GM12873 (cell line): ENCODE measurements at regions not wholly inside any gene's neighbourhood (a gene's known extent, or its start where the extent isn't known, plus 50 kb on each side); places are given as distances from the start of the nearest gene placed in this dataset.

Experiments used
- CTCF ChIP-seq: IDR thresholded peaks from 2 replicates; pipeline ENCODE4 v1.5.1; 2012; ENCODE audit warnings: low read depth, mild to moderate bottlenecking, moderate library complexity, low read length, control low read depth; ENCODE audit not compliant: insufficient read depth; ENCODE audit errors: missing control alignments

DNA sequence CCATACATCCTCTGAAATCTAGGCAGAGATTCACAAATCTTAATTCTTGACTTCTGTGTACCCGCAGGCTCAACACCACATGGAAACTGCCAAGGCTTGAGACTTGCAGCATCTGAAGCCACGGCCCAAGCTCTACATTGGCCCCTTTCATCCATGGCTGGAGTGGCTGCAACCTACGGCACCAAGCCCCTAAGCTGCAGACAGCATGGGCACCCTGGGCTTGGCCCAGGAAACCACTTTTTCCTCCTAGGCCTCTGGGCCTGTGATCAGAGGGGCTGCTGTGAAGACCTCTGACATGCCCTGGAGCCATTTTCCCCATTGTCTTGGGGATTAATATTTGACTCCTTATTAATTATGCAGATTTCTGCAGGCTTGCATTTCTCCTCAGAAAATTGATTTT lies 457.9 kb downstream of the GRIA2 start:
- no peak for TF ChIP-seq CTCF

DNA sequence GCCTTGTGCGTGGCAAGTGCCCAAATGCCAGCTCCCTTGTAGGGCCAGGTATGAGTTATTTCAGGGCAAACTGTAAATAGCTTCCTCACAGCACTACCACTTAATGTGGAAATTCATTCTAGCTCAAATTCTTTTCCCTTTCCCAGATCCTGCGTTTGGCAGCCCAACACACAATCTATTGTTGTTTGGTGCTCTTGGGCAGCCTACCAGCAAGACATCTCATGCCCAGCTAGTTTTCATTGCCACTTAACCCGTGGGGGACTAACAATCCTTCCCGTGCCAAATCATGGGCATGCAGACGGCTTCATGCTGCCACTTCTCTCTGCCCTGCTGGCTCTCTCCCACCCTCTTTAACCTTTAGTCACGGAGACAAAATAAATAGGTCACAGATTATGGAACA lies 454.2 kb downstream of the GRIA2 start:
- TF ChIP-seq CTCF = no peak

GRCh38 chr4:157667836-157668235 lies 447.3 kb downstream of the GRIA2 start:
- TF ChIP-seq CTCF = no peak

GRCh38 chr4:157664726-157665125 lies 444.2 kb downstream of the GRIA2 start:
- no peak for TF ChIP-seq CTCF

DNA sequence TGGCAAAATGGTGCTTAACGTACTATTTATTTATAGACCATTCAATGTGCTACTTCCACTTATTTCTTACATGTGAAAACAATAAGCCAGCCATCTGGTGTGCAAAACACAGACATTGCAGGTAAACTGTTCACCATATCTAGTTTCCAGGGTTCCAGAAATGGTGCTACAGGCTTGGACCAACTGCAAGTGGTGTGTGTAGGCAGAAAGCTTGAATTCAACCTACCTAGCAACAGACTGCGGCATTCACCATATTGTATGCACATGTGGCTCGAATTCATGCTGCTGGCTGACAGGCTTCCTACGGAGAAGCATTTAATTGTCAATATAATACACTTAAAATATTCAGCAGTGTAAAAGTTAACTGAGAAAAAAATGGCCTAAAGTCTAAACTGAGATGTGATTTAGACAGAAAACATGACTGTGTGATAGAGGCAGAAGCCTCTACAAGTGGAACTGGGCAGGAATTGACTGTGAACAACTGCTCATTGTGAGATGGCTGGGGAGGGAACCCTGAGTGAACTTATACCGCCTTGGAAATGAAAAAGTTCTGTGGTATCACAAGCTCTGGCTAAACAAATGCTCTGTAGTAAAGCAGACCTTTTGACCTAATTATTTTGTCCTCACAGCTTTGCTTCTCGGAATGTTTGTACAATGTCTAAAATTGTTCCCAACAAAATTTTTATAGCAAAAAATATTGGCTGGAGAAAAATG lies 434.7 kb downstream of the GRIA2 start:
- no peak for TF ChIP-seq CTCF

DNA sequence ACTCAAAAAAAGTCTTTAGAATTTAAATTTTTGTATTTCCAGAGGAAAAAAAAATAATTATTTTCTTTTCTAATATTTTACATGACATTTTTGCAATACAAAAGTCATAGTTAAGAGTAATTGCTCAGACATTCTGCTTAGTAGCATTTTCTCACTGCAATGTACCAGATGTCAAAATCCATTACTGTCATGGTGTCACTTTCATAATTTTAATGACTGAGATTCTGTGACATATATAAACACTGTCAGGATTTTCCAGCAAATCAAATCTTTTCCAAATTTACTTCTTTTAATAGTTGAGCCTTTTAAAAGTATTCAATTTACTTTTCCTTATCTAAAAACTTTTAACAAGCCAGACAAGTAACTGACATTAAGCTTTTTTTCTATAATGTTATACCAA lies 422.7 kb downstream of the GRIA2 start:
- TF ChIP-seq CTCF = no peak

GRCh38 chr4:157634057-157634456 lies 413.5 kb downstream of the GRIA2 start:
- TF ChIP-seq CTCF = no peak
